ENCODE measurements at regions not wholly inside any gene's neighbourhood (a gene's known extent, or its start where the extent isn't known, plus 50 kb on each side); places are given as distances from the start of the nearest gene placed in this dataset.

DNA sequence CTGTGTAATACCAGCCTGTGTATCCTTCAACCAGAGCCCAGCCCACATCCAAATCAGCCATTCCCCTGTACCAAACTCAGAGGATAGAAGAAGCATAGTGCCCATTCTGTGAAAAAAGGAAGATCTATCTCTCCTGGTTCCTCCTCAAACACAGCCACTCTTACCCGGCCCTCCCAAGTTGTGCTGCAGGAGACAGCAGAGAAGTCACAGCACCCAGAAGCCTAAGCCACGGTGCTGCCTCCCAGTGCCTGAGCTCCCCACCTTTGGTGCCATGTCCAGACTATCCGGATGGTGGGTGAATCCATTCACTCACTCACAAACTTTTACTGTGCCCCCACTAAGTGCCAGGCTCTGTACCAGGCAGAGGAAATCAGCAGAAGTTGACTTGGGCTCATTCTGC, 166.0 kb upstream of the ZMIZ1 start:
- H3K27ac ChIP-seq = no peak overlapping the region
- no peak for TF ChIP-seq ZFX (IDR thresholded peaks at IDR 0.05; ENCODE audit: borderline replicate concordance)
- TF ChIP-seq CTCF (IDR thresholded peaks at IDR 0.05) = no peak

GRCh38 chr10:78903341-78903940, 165.3 kb upstream of the ZMIZ1 start:
- H3K27ac ChIP-seq = no peak overlapping the region
- no peak for TF ChIP-seq ZFX (IDR thresholded peaks at IDR 0.05; ENCODE audit: borderline replicate concordance)
- TF ChIP-seq CTCF (IDR thresholded peaks at IDR 0.05) = no peak

- no peak for TF ChIP-seq ZFX (IDR thresholded peaks at IDR 0.05; ENCODE audit: borderline replicate concordance)
- TF ChIP-seq CTCF (IDR thresholded peaks at IDR 0.05) = no peak
- no peak overlapping the region for H3K27ac ChIP-seq
Observed at GRCh38 chr10:78904196-78904595, 164.6 kb upstream of the ZMIZ1 start.

DNA sequence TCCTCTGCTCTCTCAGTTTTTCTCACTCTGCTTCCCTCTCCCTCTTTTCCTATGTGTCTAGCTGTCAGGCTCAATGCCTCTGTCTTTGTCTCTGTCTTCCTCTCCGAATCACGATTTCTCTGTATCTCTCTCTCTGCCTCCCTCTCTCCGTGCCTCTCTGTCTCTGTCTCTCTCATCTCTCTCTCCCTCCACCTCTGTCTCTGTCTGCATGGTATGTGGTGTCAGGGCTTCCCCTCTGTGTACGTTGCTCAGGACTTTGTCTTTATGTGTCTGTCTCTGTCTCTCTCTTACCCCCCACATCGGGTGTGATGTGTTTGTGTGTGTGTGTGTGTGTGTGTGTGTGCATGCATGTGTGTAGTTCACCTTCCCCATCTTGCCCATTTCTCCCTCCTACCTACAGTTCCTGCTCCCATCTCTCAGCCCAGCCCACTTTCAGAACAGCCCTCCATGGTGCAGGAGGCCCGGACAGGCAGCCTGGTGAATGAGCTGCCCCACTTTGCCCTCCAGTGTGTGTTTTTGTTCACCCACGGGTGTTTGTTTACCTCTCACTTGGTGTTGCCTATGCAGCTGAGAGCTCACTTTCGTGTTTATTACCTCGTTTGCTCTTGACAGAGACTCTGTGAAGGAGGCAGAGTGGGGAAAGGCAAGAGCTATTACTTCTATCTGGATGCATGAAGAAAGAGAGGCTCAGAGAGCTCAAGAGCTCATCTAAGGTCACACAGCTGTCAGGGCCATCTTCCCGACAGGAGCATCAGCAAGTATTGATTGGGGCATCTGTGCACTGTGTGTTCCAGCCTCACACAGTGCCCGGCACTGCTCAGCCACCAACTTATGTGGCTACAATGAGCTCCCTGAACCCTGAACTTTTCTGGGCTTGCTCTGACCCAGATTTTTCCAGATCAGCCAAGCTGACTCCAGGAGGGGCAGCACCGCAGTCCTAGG, 163.5 kb upstream of the ZMIZ1 start:
- no peak for TF ChIP-seq ZFX (IDR thresholded peaks at IDR 0.05; ENCODE audit: borderline replicate concordance)
- no peak for TF ChIP-seq CTCF (IDR thresholded peaks at IDR 0.05)
- no peak overlapping the region for H3K27ac ChIP-seq

DNA sequence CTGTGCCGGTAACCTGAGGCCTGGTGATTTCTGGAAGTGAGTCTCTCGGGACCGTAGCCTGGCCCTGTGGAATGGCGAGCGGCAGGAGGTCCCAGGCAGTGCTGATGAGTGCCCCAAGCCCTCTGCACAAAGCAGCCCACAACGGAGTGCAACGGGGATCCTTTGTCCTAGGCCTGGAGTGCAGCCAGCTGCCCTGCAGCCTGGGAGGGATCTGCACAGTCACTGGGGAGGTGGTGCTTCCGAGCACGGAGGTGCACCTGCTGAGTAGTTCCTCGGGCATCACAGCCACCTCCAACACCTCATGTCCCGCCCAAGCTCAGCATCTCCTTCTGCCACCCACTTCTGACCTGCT, 162.8 kb upstream of the ZMIZ1 start:
- TF ChIP-seq ZFX (IDR thresholded peaks at IDR 0.05; ENCODE audit: borderline replicate concordance) (no peak), CTCF (IDR thresholded peaks at IDR 0.05) (no peak)
- H3K27ac ChIP-seq = no peak overlapping the region

- no peak for TF ChIP-seq ZFX (IDR thresholded peaks at IDR 0.05; ENCODE audit: borderline replicate concordance)
- TF ChIP-seq CTCF (IDR thresholded peaks at IDR 0.05) = no peak
- H3K27ac ChIP-seq = no peak overlapping the region
Observed at GRCh38 chr10:78906734-78907390, 161.9 kb upstream of the ZMIZ1 start.

Measured in 22Rv1 (cell line).